HFFc6 (cell line): ENCODE measurements at regions not wholly inside any gene's neighbourhood (a gene's known extent, or its start where the extent isn't known, plus 50 kb on each side); places are given as distances from the start of the nearest gene placed in this dataset.

Source experiments
- DNase-seq: peaks from one replicate; pipeline ENCODE4 v3.0.0-alpha.2; 2018
- H3K27ac Mint-ChIP-seq: 2 replicates; pipeline ENCODE4 v1.8.0; 2020; ENCODE audit warnings: mild to moderate bottlenecking, mixed read lengths
- H3K27me3 Mint-ChIP-seq: 2 replicates; pipeline ENCODE4 v1.8.0; 2021; ENCODE audit warnings: mild to moderate bottlenecking, moderate library complexity, mixed read lengths; ENCODE audit not compliant: insufficient read depth
- H3K36me3 Mint-ChIP-seq: 2 replicates; pipeline ENCODE4 v1.8.0; 2021; ENCODE audit warnings: low read depth, mixed read lengths
- H3K4me1 Mint-ChIP-seq: 2 replicates; pipeline ENCODE4 v1.8.0; 2020; ENCODE audit warnings: low read depth, mixed read lengths
- H3K4me3 Mint-ChIP-seq: 2 replicates; pipeline ENCODE4 v1.8.0; 2020; ENCODE audit warnings: mild to moderate bottlenecking, moderate library complexity, mixed read lengths
- H3K9me3 Mint-ChIP-seq: 2 replicates; pipeline ENCODE4 v1.8.0; 2020; ENCODE audit warnings: mild to moderate bottlenecking, mixed read lengths
- CTCF ChIP-seq: fragments of 200-600 bp; sonication (generic); IDR thresholded peaks from 2 replicates; pipeline ENCODE4 v1.5.0; 2021; ENCODE audit warnings: antibody characterized with exemption, mild to moderate bottlenecking

DNA sequence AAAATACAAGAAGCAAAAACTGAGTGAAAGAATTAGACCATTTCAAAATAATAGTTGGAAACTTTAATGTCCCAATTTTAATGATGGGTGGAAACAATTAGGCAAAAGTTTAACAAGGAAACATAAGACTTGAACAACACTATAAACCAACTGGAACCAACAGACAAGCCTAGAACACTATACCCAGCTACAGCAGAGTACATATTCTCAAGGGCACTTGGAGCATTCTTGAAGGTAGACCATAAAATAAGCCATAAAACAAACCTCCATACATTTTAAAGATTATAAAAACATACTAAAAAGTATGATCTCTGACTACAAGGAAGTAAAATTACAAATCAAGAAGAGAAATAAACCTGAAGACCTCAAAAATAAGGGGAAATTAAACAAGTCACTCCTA lies 616.7 kb downstream of the SUCLG1 start:
- no peak overlapping the region for H3K27ac Mint-ChIP-seq
- no peak overlapping the region for H3K4me3 Mint-ChIP-seq
- H3K36me3 Mint-ChIP-seq: no peaks in the 10 kb centered on the region
- no peak for TF ChIP-seq CTCF
- peaks cover under 1% of the 10 kb centered on the region for H3K9me3 Mint-ChIP-seq
- DNase-seq: no peak
- no peaks in the 10 kb centered on the region for H3K27me3 Mint-ChIP-seq
- H3K4me1 Mint-ChIP-seq: no peaks in the 10 kb centered on the region

DNA sequence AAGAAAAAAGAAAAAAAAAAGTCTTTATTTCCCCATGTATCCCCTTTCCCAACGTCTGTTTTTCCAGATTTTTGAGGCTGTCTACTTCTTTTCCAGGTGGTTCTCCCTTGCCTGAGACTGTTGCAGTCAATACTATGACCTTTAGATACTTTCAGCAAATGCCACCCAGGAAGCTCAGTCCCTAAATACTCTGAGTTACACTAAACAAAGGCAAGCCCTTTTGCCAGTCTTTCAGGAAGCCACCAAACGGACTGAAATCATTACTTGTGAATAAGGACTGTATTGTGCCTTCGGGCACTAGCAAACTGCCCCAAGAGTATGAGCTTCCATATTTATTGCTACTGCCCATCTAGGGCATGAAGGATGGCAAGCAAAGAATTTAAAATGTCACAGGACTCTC lies 621.3 kb downstream of the SUCLG1 start:
- Mint-ChIP-seq H3K27me3 (no peaks in the 10 kb centered on the region; the same call in 1 of the 2 replicates), H3K27ac (no peak overlapping the region), H3K4me1 (no peaks in the 10 kb centered on the region)

GRCh38 chr2:83827618-83828017 lies 631.5 kb downstream of the SUCLG1 start:
- no peak overlapping the region for H3K4me3 Mint-ChIP-seq
- no peak for DNase-seq
- TF ChIP-seq CTCF: no peak
- no peaks in the 10 kb centered on the region for H3K36me3 Mint-ChIP-seq
- peaks cover 1% of the 10 kb centered on the region for H3K27me3 Mint-ChIP-seq
- no peaks in the 10 kb centered on the region for H3K4me1 Mint-ChIP-seq
- H3K9me3 Mint-ChIP-seq: peaks cover 25% of the 10 kb centered on the region
- no peak overlapping the region for H3K27ac Mint-ChIP-seq

More for the DNA sequence above, 621.3 kb downstream of the SUCLG1 start:
- no peak for TF ChIP-seq CTCF
- no peak for DNase-seq
- Mint-ChIP-seq H3K36me3 (no peaks in the 10 kb centered on the region), H3K4me3 (no peak overlapping the region), H3K9me3 (peaks cover 24% of the 10 kb centered on the region)

DNA sequence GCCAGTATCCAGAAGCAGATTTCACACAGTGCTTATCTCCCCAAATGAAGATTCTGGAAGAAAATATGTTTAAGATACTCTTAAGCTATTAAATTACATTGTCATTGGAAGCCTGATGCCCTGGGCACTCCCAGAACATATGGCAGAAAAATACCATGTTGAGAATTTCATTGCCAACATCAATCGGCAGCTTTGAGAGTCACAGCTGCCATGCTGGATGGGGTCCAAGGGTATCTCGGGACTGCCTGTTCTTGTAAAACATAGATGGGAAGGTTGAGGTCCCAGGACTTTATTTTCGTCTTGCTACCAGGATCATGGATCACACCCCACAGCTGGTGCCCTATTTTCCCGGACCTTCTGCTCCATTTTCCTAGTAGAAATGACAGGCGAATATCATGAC lies 632.5 kb downstream of the SUCLG1 start:
- Mint-ChIP-seq H3K9me3 (peaks cover 30% of the 10 kb centered on the region), H3K27me3 (peaks cover 1% of the 10 kb centered on the region), H3K36me3 (no peaks in the 10 kb centered on the region), H3K27ac (no peak overlapping the region), H3K4me3 (no peak overlapping the region), H3K4me1 (no peaks in the 10 kb centered on the region)
- no peak for DNase-seq
- no peak for TF ChIP-seq CTCF

- TF ChIP-seq CTCF: no peak
- Mint-ChIP-seq H3K27ac (no peak overlapping the region), H3K27me3 (peaks cover 1% of the 10 kb centered on the region), H3K36me3 (no peaks in the 10 kb centered on the region), H3K4me3 (no peak overlapping the region), H3K4me1 (no peaks in the 10 kb centered on the region), H3K9me3 (peaks cover 28% of the 10 kb centered on the region)
- DNase-seq: no peak
Measured at GRCh38 chr2:83823229-83823628, 635.9 kb downstream of the SUCLG1 start.

DNA sequence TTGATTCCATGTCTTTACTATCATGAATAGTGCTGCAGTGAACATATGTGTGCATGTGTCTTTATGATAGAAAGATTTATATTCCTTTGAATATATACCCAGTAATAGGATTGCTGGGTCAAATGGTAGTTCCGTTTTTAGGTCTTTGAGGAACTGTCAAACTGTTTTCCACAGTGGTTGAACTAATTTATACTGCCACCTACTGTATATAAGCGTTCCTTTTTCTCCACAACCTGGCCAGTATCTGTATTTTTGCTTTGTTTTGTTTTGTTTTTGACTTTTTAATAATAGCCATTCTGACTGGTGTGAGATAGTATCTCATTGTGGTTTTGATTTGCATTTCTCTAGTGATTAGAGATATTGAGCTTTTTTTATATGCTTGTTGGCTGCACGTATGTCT lies 641.6 kb downstream of the SUCLG1 start:
- no peaks in the 10 kb centered on the region for H3K27me3 Mint-ChIP-seq
- TF ChIP-seq CTCF: peak; percentile 34; the same call in 1 of the 2 replicates
- no peak for DNase-seq
- H3K4me1 Mint-ChIP-seq: no peaks in the 10 kb centered on the region
- no peak overlapping the region for H3K4me3 Mint-ChIP-seq
- peaks cover 15% of the 10 kb centered on the region for H3K9me3 Mint-ChIP-seq
- H3K27ac Mint-ChIP-seq: no peak overlapping the region
- no peaks in the 10 kb centered on the region for H3K36me3 Mint-ChIP-seq
